ENCODE measurements at regions not wholly inside any gene's neighbourhood (a gene's known extent, or its start where the extent isn't known, plus 50 kb on each side); places are given as distances from the start of the nearest gene placed in this dataset.
A peak's percentile ranks its signal among the peaks of the same experiment; 100 is the strongest.
"Not testable (repeated sequence)": the region's sequence is repeated elsewhere in the genome, so short reads cannot be mapped to it uniquely, and the experiment has no call there.

GRCh38 chr7:142496545-142496991 is 238.7 kb upstream of the PRSS58 start:
- peak; percentile 54 for DNase-seq

GRCh38 chr7:142495879-142496278 is 238.0 kb upstream of the PRSS58 start:
- DNase-seq: not testable (repeated sequence)

- DNase-seq: not testable (repeated sequence)
Observed at GRCh38 chr7:142495301-142495700, 237.4 kb upstream of the PRSS58 start.

- DNase-seq: no peak
Observed at GRCh38 chr7:142494021-142494420, 236.2 kb upstream of the PRSS58 start.

GRCh38 chr7:142488842-142489241 is 231.0 kb upstream of the PRSS58 start:
- no peak for DNase-seq

GRCh38 chr7:142488036-142488633 is 230.3 kb upstream of the PRSS58 start:
- DNase-seq: no peak

- not testable (repeated sequence) for DNase-seq
Observed at GRCh38 chr7:142487565-142487964, 229.7 kb upstream of the PRSS58 start.

- no peak for DNase-seq
Observed at GRCh38 chr7:142487124-142487523, 229.3 kb upstream of the PRSS58 start.

- no peak for DNase-seq
Observed at GRCh38 chr7:142485617-142486226, 227.9 kb upstream of the PRSS58 start.

GRCh38 chr7:142483659-142484317 is 225.9 kb upstream of the PRSS58 start:
- DNase-seq: no peak

- no peak for DNase-seq
Observed at GRCh38 chr7:142482891-142483658, 225.2 kb upstream of the PRSS58 start.

- DNase-seq: no peak
Observed at GRCh38 chr7:142481548-142481947, 223.7 kb upstream of the PRSS58 start.

GRCh38 chr7:142478479-142479220 is 220.8 kb upstream of the PRSS58 start:
- peak; percentile 29 for DNase-seq

GRCh38 chr7:142477801-142478200 is 219.9 kb upstream of the PRSS58 start:
- not testable (repeated sequence) for DNase-seq

GRCh38 chr7:142477079-142477651 is 219.3 kb upstream of the PRSS58 start:
- no peak for DNase-seq

GRCh38 chr7:142476077-142476476 is 218.2 kb upstream of the PRSS58 start:
- DNase-seq: no peak

- no peak for DNase-seq
Observed at GRCh38 chr7:142471820-142472219, 214.0 kb upstream of the PRSS58 start.

- DNase-seq: no peak
Observed at GRCh38 chr7:142470544-142470830, 212.6 kb upstream of the PRSS58 start.

- no peak for DNase-seq
Observed at GRCh38 chr7:142469696-142470543, 212.1 kb upstream of the PRSS58 start.

- no peak for DNase-seq
Observed at GRCh38 chr7:142468871-142469665, 211.2 kb upstream of the PRSS58 start.

All from retina (tissue), 1 donor.